Right ventricle myocardium inferior (tissue), 1 donor: ENCODE measurements at regions not wholly inside any gene's neighbourhood (a gene's known extent, or its start where the extent isn't known, plus 50 kb on each side); places are given as distances from the start of the nearest gene placed in this dataset.
"Not testable (repeated sequence)": the region's sequence is repeated elsewhere in the genome, so short reads cannot be mapped to it uniquely, and the experiment has no call there.

Experiments
- ATAC-seq: fragments of 200-7000 bp; cut with Tn5 transposase; one replicate; pipeline ENCODE4 v1.9.1; 2020; ENCODE audit warnings: mild to moderate bottlenecking, moderate library complexity
- DNase-seq: peaks from one replicate; pipeline ENCODE4 v3.0.0; 2021; ENCODE audit errors: missing footprints
- intact Hi-C: fragments of 100-400 bp; cut with DNase I; formaldehyde crosslinking; loops from one replicate; pipeline ENCODE4 v1.11.0; 2022
- donor health status: DM: no; HTN: yes; CAD: no; lungs with severe emphysema.

DNA sequence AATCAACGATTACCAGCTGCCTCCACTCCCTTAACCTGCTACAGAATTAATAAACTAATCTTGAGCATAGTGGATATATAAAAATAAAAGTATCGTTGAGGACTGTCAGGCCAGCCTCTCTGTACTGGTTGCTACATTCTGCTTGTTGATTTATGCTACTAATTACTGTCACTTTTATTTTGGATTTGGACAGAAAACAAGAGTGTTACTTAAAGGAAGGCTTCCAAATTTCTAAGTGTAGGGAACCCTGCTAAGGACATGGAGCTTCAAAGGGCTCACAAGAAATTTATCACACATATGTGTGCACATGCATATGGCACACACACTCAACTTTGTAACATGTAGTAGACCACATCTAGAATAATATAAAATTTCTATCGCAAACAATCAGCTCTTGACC, 141.2 kb upstream of the ANKRD1 start:
- intact Hi-C loops = no loop called here
- no peak for ATAC-seq
- no peak for DNase-seq

DNA sequence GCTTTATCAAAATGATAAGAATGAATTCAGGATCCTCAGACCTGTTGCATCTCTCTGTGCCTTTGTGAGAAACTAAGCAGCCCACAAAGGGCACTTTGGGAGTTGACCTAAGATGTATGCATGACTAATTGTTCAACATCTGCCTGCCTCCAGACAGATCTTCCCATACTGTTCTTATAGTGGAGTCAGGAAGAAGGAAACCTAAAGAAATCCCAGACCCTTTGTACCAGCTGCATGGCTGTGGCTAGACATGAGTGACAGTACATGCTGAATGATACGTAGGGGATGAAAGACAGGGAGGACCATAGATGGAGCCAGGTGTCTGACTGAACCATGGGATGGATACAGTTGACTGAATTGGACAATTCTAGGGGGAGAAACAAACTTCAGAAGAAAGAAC, 148.7 kb upstream of the PCGF5 start:
- ATAC-seq (no peak), DNase-seq (no peak)
- intact Hi-C loops = no loop called here

DNA sequence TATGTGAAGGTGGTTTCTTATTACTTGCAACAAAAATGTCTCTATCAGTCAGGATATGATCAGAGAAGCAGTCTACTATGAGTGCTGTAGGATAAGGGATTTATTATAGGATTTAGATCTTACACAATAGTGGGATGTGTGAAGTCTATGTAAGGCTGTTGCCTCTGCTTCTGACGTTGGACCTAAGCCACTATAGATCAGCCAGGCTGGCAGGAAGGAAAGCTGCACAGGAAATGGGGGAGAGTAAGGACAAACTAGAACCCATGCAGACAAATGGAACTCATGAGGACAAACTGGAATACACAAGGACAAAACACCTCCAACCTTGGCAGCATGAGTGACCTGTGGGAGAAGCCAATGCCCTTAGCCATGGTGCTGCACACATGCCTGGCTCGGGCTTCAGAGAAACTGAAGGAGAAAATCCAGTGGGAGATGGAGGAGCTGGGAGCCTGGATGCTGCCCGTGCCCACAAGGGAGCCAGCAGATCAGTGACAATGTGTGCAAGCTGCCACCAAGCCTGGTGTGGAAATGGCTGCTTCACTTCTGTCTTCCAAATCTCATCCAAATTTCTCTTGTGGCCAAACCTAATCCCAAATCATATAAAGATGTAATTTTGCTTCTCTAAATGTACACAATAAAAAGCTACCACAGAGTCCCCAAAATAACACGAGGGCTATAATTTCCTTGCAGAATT, 147.0 kb upstream of the PCGF5 start:
- ATAC-seq = no peak
- DNase-seq = no peak
- intact Hi-C loops = no loop called here

DNA sequence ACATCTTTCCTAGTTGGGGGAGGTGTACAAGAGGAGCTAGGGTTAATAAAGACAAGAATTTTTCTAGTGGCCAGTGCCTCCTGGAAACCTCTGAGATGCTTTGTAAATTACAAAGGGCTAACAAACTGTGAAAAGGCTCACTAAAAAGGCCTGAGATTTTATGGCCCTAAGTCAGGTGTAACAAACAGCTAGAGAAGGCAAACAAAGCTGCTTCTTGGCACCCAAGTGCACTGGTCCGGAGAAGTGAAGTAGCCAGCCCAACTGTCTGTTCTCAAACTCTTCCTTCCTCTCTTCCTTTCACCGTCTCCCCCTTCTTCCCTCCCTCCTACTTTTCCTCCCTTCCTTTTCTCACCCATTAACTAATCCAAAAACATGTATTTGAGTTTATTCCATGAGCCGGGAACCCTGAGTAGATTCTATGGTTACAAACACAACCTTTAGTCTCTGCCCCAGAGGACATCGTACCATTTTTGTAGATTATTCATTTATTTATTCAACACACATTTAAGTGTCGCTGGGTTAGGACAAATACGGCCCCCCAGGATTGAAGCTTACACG, 143.4 kb upstream of the PCGF5 start:
- intact Hi-C loops = loop anchor here (5.0 kb wide), 1 partner anchor 35 kb away; no protein-coding TSS in a partner anchor
- ATAC-seq (peak; percentile 21), DNase-seq (no peak)

DNA sequence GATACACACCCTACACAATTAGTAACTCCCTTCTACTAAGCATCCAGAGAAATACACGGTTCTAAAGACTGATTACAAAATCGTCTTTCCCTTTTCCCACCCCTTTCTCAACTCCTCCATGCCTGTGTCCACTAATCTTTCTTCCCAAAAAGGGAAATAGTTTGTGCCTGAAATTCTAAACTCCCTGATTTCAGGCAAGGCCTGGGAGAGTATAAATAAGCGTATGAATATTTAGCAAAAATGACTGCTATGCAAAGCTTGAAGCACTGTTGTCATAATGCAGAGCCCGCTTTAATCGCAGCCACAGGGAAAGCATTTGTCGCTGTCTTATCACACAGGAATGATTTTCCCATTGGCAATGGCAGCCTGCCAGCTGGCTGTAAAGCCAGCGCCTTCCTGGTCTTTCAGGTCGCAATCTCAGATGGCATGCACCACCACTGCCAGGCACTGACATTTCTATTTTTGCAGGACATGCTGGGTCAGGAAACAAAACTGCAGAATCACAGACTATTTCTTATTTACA, 142.9 kb upstream of the PCGF5 start:
- DNase-seq = peak; percentile 86
- intact Hi-C loops = loop anchor here (2.0 to 5.0 kb wide), 2 partner anchors 35 to 145 kb away; no protein-coding TSS in a partner anchor
- peak; percentile 87 for ATAC-seq

DNA sequence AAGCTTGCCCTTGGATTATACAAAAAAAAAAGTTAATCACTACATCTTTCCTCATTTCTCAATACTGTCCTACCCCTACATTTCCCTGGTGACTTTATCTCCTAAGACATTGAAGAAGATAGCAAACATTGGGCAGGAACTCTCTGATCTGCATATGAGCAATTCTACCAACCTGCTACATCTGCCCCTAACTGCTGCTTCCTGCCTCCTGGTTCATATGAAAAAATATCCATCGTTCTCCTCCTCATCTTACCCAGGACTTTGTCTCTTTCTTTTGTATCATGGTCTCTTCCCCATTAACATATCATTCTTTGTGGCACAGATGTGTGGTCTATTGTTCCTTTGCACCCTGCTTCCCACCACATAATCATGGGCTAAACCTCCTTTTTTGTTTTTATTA, 139.7 kb upstream of the PCGF5 start:
- ATAC-seq = no peak

DNA sequence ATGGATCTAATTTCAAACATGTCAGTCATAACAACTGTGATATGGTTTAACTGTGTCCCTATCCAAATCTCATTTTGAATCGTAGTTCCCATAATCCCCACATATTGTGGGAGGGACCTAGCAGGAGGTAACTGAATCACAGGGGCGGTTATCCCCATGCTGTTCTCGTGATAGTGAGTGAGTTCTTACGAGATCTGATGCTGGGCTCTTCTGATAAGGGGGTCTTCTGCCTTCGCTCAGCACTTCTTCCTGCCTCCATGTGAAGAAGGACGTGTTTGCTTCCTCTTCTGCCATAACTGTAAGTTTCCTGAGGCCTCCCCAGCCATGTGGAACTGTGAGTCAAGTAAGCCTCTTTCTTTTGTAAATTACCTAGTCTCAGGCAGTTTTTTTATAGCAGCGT, 138.0 kb upstream of the PCGF5 start:
- ATAC-seq = no peak
- intact Hi-C loops = no loop called here
- DNase-seq = no peak

More for the DNA sequence above, 139.7 kb upstream of the PCGF5 start:
- intact Hi-C loops = no loop called here
- no peak for DNase-seq

DNA sequence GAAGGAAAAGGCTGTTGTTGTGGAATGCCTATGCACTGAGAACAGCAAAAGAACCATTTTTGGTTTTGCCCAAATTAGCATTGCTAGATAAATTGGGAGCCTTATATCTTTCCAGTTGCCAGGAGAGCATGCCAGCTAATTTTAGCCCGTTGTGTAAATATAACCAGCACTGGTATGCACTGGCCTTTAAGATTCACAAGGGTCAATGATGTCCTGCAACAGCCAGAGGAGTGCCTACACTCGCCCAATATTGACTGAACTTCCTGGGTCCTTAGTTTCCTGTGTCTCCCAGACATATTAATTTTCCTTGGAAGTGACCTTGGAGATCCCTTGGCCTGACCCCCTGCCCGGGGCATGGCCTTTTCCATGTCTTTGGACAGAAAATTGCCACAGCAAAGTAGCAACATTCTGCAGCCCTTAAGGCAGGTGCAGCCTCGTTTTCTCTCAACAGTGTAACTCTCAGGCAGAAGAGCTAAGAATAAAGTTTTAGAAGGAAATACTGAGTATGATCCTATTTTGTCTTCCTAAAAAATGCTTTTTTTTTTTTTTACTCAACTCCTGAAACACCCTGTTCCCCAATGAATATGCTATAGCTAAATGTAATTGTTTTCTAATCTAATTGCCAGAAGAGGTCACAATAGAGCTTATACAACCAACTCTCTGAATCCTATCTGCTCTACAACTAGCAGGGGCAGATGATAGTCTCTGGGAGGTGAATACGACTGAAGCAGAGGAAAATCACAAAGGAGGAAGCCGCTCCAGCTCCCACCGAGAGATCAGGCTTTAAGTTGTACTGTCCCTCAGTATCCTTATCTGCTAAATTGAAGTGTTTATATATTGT, 131.9 kb upstream of the PCGF5 start:
- intact Hi-C loops = no loop called here
- DNase-seq = no peak
- ATAC-seq = peak; percentile 82

DNA sequence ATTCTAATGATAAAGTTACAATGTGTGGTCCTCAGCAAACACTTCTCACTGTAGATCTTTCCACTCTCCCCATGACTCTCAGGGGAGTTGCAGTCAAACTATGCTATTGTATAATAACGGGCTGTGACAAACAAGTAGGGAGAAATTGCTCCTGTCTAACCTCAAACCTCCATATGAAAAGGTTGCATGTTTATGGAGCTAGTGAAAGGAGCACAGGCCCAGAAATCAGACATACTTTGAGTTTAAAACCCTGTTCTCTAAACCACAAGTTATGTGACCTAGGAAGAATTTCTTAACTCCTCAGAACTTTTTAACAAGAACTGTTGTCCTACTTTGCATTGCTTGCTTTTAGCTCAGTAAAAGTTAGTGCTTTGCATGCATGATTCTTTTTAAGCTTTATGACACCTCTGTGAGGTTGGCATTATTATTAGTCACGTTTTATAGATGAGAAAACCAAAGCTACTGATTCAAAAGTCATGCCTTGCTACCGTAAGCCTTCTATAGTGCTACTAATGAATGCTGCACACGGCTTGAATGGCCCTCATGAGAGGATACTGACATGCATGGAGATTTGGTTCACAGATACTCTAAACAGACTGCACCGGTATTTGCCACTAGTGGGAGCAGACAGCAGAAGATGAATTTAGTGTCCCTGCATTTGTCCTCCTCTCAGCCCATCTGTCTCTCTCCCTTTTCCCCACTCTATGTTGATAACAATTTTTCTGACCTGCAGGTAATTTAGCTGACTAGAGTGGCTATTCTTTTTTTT, 129.5 kb upstream of the PCGF5 start:
- DNase-seq = no peak
- peak; percentile 35 for ATAC-seq
- intact Hi-C loops = loop anchor here (2.0 to 10.0 kb wide), 4 partner anchors 49 to 160 kb away; partner anchors contain the start of gene PCGF5

DNA sequence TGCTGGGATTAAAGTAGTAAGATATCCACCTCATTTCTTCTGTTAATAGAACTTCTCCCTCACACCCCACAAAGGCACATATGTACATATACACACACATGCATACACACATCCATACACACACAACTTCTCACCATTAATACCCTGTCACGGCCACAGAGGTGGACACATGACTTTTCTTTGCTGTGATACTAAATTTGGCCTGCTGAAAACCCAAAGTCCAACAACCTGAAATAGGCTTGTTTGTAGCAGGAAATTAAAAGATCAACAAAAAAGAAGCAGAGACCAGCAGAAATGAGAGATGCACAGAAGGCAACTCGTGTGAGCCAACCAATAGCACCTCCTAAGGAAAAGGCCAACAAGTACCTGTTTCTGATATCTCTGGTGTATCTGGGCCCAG, 128.7 kb upstream of the PCGF5 start:
- intact Hi-C loops = loop anchor here (2.0 to 10.0 kb wide), 4 partner anchors 49 to 159 kb away; partner anchors contain the start of gene PCGF5
- DNase-seq = no peak
- ATAC-seq = no peak

DNA sequence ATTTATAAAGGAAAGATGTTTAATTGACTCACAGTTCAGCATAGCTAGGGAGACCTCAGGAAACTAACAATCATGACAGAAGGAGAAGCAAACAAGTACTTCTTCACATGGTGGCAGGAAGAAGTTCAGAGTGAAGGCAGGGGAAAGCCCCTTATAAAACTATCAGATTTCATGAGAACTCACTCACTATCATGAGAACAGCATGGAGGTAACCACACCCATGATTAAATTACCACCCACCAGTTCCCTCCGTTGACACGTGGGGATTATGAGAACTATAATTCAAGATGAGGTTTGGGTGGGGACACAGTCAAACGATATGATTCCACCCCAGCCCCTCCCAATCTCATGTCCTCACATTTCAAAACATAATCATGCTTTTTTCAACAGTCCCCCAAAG, 124.2 kb upstream of the PCGF5 start:
- intact Hi-C loops = loop anchor here (10.0 kb wide), 1 partner anchor 129 kb away; the partner anchor contains the start of gene PCGF5
- no peak for ATAC-seq
- no peak for DNase-seq

DNA sequence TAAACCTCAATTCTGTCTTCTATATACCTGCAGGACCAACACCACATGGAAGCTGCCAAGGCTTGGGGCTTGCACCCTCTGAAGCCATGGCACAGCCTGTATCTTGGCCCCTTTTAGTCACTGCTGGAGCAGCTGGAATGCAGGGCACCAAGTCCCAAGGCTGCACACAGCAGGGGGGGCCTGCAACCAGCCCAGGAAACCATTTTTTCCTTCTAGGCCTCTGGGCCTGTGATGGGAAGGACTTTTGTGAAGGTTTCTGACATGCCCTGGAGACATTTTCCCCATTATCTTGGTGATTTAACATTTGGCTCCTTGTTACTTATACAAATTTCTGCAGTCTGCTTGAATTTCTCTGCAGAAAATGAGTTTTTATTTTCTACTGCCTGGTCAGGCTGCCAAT, 123.2 kb upstream of the PCGF5 start:
- intact Hi-C loops = loop anchor here (10.0 kb wide), 1 partner anchor 127 kb away; the partner anchor contains the start of gene PCGF5
- no peak for DNase-seq
- no peak for ATAC-seq

DNA sequence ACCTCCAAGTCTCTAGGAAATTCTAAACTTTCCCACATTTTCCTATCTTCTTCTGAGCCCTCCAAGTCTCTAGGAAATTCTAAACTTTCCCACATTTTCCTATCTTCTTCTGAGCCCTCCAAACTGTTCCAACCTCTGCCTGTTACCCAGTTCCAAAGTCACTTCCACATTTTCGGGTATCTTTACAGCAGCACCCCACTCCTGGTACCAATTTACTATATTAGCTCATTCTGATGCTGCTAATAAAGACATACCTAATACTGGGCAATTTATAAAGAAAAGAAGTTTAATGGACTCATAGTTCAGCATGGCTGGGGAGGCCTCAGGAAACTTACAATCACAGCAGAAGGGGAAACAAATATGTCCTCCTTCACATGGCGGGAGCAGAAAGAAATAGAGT, 122.4 kb upstream of the PCGF5 start:
- DNase-seq, ATAC-seq: not testable (repeated sequence)
- intact Hi-C loops = loop anchor here (10.0 kb wide), 1 partner anchor 127 kb away; the partner anchor contains the start of gene PCGF5

DNA sequence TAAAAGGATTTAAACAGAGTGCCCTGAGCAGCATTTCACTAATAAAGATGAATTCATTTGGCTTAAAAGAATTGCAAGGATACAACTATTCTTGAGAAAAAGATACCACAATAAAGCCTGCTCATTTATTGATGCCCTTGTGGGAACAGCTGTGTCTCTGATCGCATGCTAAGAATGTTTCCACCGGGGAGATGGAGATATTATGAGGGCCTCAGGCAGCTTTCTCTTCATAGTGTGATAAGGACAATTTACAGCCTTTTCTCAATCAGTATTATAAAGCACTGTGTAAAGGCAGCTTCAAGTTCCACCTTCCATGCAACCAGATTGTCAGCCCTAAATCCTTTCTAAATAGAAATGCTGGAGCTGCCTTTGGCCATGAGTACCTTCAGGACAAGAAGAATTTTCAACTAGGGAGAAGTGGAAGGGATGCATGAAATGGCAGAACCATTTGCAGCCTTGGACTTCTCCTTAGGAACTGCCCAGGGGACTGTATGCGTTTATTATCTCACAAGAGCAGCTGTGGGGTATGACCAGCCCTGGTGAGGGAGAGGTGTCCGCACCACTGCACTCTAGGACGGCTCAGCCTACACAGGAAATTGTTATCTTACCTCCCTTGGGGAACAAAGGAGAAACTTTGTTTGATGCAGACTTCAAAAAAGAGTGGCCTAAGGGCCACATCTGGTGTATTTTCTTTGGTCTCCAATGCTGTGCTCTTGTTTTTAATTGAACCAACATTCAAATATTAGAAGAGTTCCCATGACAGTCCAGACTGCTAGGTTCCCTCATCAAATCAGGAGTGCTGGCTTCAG, 116.9 kb upstream of the PCGF5 start:
- DNase-seq (no peak), ATAC-seq (peak; percentile 20)
- intact Hi-C loops = no loop called here

DNA sequence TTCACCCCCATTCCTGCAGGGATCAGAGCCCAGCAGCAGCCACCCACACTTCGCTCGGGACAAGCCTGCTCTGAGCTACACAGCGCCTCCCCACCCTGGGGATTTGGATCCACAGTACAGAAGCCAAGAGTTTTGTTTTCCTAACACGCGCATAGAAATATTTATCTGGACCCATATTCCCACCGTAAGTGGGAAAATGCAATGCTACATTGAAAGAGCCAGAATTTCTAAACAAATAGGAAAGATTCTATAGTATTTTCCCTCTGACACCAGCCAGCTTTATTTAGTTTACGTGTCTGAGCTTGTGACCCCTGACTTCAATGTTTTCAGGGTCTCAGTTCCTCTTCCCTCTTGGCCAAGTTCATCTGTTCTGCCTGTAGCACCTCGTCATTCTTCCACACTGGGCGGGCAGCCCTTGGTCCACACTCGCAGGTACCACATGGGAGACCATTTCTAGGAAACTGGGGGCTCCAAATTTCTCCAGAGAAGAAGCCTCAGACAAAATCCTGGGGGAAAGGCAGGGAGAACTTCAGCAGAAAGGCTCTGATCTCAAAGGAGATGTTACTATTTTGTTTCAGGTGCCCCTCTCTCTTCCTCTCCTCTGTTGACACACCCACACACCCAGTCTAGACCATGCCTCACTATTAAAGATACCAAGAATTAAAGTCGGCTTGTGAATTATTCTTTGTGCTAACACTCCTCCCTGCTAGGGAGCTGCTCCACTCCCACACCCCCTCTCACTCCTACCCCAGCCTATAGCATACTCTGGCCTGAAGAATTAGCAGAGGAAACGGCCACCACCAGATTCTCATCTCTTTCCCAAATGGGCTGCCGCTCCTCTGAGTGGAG, 116.0 kb upstream of the PCGF5 start:
- no peak for DNase-seq
- ATAC-seq = peak; percentile 64
- intact Hi-C loops = no loop called here

DNA sequence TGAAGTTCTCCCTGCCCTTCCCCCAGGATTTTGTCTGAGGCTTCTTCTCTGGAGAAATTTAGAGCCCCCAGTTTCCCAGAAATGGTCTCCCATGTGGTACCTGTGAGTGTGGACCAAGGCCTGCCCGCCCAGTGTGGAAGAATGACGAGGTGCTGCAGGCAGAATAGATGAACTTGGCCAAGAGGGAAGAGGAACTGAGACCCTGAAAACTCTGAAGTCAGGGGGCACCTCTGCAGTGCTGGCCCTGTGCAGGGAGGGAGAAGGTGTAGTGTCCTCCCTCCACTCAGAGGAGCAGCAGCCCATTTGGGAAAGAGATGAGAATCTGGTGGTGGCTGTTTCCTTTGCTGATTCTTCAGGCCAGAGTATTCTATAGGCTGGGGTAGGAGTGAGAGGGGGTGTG, 115.2 kb upstream of the PCGF5 start:
- intact Hi-C loops = no loop called here
- ATAC-seq (no peak), DNase-seq (no peak)

DNA sequence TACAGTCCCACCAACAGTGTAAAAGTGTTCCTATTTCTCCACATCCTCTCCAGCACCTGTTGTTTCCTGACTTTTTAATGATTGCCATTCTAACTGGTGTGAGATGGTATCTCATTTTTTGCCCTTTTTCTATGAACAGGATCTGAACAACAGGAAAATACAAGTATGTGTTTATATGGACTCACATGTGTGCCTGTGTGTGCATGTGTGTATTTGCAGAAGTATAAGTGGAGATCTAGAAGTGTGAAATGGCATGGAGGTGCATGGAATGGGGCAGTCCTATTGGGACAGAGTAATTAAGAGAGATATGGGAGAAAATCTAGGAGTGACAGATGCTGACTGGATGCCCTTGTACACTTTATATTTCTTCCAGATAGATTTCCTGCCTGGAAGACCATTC, 111.6 kb upstream of the PCGF5 start:
- no peak for ATAC-seq
- DNase-seq = no peak
- intact Hi-C loops = no loop called here
